ENCODE measurements at regions not wholly inside any gene's neighbourhood (a gene's known extent, or its start where the extent isn't known, plus 50 kb on each side); places are given as distances from the start of the nearest gene placed in this dataset.

DNA sequence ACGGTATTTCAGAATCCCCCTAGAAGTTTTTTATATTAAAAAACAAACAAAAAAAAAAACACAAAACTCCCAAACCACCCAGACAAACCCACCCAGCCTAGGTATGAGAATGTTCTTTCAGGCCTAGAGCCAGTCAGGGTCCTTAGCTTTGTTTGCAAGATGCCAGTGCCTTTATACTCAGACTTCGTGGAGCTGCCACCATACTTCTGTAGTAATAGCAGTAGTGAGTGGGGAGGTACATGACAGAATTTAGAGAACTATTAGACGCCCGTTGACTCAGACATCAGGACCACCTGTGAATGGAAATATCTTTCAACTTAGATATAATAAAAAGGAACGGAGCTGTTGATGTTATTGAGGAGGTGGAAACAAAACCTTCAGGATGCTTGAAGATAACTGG is 138.2 kb upstream of the MKLN1 start:
- intact Hi-C loops (cut with DNase I; ENCODE audit: low total_unique reads), result no loop called here
- Histone ChIP-seq H3K9me3 (peaks cover 0 to 7% (median 0%) of the 10 kb centered on the region in 3 donors), H3K4me3 (no peak overlapping the region), H3K27ac (no peak overlapping the region), H3K4me1 (peaks cover 0 to 16% (median 0%) of the 10 kb centered on the region in 4 donors), H3K27me3 (no peaks in the 10 kb centered on the region), H3K36me3 (no peaks in the 10 kb centered on the region)
- no peak for DNase-seq
- TF ChIP-seq, protein P1, sequence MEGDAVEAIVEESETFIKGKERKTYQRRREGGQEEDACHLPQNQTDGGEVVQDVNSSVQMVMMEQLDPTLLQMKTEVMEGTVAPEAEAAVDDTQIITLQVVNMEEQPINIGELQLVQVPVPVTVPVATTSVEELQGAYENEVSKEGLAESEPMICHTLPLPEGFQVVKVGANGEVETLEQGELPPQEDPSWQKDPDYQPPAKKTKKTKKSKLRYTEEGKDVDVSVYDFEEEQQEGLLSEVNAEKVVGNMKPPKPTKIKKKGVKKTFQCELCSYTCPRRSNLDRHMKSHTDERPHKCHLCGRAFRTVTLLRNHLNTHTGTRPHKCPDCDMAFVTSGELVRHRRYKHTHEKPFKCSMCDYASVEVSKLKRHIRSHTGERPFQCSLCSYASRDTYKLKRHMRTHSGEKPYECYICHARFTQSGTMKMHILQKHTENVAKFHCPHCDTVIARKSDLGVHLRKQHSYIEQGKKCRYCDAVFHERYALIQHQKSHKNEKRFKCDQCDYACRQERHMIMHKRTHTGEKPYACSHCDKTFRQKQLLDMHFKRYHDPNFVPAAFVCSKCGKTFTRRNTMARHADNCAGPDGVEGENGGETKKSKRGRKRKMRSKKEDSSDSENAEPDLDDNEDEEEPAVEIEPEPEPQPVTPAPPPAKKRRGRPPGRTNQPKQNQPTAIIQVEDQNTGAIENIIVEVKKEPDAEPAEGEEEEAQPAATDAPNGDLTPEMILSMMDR (IDR thresholded peaks at IDR 0.05), result no peak

DNA sequence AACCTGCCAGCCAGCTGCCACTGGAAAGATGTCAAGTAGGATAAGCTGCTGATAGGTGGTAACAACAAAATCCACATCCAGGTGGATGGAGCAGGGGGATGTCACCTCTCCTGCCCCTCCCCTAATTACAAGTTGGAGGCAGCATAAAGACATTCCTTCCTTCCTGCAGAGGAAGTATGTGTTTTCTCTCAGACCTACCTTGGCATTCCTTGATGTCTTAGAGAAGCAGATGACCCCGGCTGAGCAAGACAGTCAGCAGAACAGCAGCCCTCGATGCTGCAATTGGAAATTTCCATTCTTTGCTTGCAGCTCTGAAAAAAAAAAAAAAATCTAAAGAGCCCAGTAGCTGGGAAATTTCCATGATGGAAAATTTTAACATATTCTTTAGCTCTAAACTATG is 137.5 kb upstream of the MKLN1 start:
- H3K9me3 ChIP-seq, result peaks cover 0 to 7% (median 0%) of the 10 kb centered on the region in 3 donors
- no peak for DNase-seq
- H3K36me3 ChIP-seq, result no peaks in the 10 kb centered on the region
- intact Hi-C loops (cut with DNase I; ENCODE audit: low total_unique reads), result no loop called here
- no peak overlapping the region for H3K4me3 ChIP-seq
- peaks cover 0 to 16% (median 0%) of the 10 kb centered on the region in 4 donors for H3K4me1 ChIP-seq
- no peak overlapping the region for H3K27ac ChIP-seq
- no peaks in the 10 kb centered on the region for H3K27me3 ChIP-seq
- TF ChIP-seq, protein P1 (IDR thresholded peaks at IDR 0.05), result no peak

DNA sequence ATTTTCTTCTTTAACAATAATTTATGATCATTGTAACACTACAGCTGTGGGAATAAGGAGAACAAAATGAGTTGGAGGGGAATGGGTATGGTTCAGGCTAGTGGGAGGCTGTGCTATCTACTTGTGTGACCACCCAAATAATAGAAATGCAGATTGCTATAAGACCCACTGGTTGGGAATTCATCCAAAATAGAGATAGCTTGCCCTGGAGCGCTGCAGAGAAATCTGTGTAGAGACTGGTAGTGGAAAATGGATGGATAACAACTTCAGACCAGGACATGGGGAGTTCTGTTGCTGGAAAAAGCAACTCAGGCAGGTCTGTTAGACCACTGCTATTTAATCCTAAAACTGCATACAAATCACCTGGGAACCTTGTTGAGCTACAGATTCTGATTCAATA is 137.1 kb upstream of the MKLN1 start:
- H3K4me1 ChIP-seq, result peaks cover 0 to 16% (median 0%) of the 10 kb centered on the region in 4 donors
- no peak for DNase-seq
- no peak overlapping the region for H3K27ac ChIP-seq
- intact Hi-C loops (cut with DNase I; ENCODE audit: low total_unique reads), result no loop called here
- H3K36me3 ChIP-seq, result no peaks in the 10 kb centered on the region
- peaks cover 0 to 7% (median 0%) of the 10 kb centered on the region in 3 donors for H3K9me3 ChIP-seq
- TF ChIP-seq, protein P1 (IDR thresholded peaks at IDR 0.05), result no peak
- H3K27me3 ChIP-seq, result no peaks in the 10 kb centered on the region
- no peak overlapping the region for H3K4me3 ChIP-seq

DNA sequence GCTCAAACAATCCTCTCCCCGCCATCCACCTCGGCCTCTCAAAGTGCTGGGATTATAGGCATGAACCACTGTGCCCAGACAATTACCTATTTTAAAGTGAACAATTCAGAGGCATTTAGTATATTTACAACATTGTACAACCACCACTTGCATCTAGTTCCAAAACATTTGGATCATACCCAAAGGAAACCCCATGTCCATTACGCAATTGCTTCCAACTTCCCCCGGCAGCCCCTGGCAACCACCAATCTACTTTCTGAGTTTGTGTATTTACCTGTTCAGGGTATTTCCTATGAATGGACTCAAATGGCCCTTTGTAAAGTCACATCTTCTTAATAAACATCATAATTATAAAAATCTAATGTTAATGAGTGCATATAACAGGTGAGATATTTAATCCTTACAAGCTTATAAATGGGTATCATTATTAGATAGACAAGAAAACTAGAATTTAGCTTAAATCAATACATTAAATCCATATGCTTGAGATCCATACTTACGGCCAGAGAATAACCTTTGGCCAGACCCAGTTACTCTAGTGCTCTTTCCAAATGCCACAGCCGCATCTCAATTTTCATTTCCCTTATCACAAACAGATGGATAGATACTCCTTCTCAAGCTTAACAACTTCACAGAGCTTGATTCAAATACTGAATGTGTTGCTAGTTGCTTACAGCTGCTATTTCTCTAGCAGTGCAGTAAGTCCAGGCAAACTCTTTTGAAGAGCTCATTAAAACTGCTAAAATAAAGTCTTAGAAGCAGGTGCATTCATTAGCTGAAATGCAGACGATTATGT is 133.4 kb upstream of the MKLN1 start:
- Histone ChIP-seq H3K36me3 (no peaks in the 10 kb centered on the region), H3K9me3 (no peaks in the 10 kb centered on the region), H3K4me3 (no peak overlapping the region), H3K27ac (no peak overlapping the region), H3K4me1 (peaks cover 0 to 16% (median 0%) of the 10 kb centered on the region in 4 donors), H3K27me3 (no peaks in the 10 kb centered on the region)
- intact Hi-C loops (cut with DNase I; ENCODE audit: low total_unique reads), result no loop called here
- no peak for DNase-seq
- TF ChIP-seq, protein P1 (IDR thresholded peaks at IDR 0.05), result no peak

DNA sequence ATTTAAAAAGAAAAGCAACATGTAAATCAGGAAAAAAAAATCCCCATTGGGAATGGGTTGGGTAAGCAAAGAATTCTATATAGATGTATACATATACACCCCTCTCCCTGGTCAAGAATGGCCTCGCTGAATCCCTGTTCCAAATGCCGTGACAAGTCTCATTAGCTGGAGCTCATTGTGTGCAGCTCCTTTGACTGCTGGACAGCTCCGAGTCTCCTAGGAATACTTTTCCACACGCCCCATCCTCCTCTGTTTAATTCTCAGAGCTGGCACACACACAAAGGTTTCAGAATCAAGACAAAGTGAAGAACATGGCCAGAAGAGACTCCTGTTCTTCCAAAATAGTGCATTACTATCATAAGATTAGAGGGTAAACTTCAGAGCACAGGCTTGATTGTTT is 130.9 kb upstream of the MKLN1 start:
- TF ChIP-seq, protein P1 (IDR thresholded peaks at IDR 0.05), result no peak
- Histone ChIP-seq H3K4me3 (no peak overlapping the region), H3K4me1 (no peaks in the 10 kb centered on the region), H3K27me3 (no peaks in the 10 kb centered on the region), H3K27ac (no peak overlapping the region), H3K36me3 (no peaks in the 10 kb centered on the region), H3K9me3 (no peaks in the 10 kb centered on the region)
- DNase-seq, result no peak
- intact Hi-C loops (cut with DNase I; ENCODE audit: low total_unique reads), result no loop called here
